ENCODE measurements at regions not wholly inside any gene's neighbourhood (a gene's known extent, or its start where the extent isn't known, plus 50 kb on each side); places are given as distances from the start of the nearest gene placed in this dataset.

DNA sequence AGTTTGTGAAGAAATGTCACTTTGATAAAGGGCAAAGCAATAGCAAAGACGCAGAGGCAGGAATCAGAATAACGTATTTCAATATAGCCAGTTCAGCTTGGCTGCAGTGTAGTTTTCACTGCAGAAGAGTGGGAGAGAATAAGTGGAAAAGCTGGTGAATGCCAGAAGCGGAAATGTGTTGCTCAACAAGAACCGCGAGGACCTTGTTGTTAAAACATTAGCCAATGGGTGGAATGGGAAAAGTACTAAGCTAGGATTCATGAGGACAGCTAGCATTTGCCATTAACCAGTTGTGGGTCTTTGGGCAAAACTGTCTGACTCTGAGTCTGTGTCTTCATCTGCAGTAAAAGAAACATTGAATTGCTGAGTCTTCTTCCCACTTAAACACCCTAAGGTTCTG is 292.9 kb upstream of the GRIP1 start:
- intact Hi-C loops (cut with micrococcal nuclease; ENCODE audit: unreplicated experiment), result no loop called here
- H3K9me3 ChIP-seq (ENCODE audit: low read length), result no peaks in the 10 kb centered on the region
- no peak for DNase-seq (ENCODE audit: low spot score)
- no peak overlapping the region for H2AFZ ChIP-seq (ENCODE audit: low read length)
- TF ChIP-seq EZH2phosphoT487 (IDR thresholded peaks at IDR 0.05; ENCODE audit: borderline replicate concordance, low read depth, low read length), result no peak
- TF ChIP-seq, protein P1, sequence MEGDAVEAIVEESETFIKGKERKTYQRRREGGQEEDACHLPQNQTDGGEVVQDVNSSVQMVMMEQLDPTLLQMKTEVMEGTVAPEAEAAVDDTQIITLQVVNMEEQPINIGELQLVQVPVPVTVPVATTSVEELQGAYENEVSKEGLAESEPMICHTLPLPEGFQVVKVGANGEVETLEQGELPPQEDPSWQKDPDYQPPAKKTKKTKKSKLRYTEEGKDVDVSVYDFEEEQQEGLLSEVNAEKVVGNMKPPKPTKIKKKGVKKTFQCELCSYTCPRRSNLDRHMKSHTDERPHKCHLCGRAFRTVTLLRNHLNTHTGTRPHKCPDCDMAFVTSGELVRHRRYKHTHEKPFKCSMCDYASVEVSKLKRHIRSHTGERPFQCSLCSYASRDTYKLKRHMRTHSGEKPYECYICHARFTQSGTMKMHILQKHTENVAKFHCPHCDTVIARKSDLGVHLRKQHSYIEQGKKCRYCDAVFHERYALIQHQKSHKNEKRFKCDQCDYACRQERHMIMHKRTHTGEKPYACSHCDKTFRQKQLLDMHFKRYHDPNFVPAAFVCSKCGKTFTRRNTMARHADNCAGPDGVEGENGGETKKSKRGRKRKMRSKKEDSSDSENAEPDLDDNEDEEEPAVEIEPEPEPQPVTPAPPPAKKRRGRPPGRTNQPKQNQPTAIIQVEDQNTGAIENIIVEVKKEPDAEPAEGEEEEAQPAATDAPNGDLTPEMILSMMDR (conservative IDR thresholded peaks at IDR 0.05; ENCODE audit: low read length), result no peak
- H3K4me3 ChIP-seq (ENCODE audit: low read depth, low read length, poor library complexity, severe bottlenecking), result no peak overlapping the region
- no peak overlapping the region for H3K27ac ChIP-seq (ENCODE audit: low read depth, low read length, poor library complexity, severe bottlenecking)
- no peaks in the 10 kb centered on the region for H3K79me2 ChIP-seq (ENCODE audit: insufficient read depth, low read depth, low read length)
- H4K20me1 ChIP-seq (ENCODE audit: insufficient read depth, low read length), result no peaks in the 10 kb centered on the region
- CTCF ChIA-PET (ENCODE audit: unreplicated experiment), result no interaction called here
- no peaks in the 10 kb centered on the region for H3K36me3 ChIP-seq (ENCODE audit: insufficient read depth, low read length)
- H3K4me2 ChIP-seq (ENCODE audit: low read length), result no peak overlapping the region
- no peaks in the 10 kb centered on the region for H3K9me2 ChIP-seq (ENCODE audit: insufficient read depth, low read length)
- BruUV-seq (replicated peaks), result no TSS peak
- no peaks in the 10 kb centered on the region for H3K4me1 ChIP-seq (ENCODE audit: insufficient read depth, low read length, poor library complexity, severe bottlenecking)
- POLR2A ChIA-PET, result interaction anchor here (0.6 kb wide), 1 partner anchor 62 kb away, joined by 4 read pairs; no protein-coding TSS in a partner anchor

DNA sequence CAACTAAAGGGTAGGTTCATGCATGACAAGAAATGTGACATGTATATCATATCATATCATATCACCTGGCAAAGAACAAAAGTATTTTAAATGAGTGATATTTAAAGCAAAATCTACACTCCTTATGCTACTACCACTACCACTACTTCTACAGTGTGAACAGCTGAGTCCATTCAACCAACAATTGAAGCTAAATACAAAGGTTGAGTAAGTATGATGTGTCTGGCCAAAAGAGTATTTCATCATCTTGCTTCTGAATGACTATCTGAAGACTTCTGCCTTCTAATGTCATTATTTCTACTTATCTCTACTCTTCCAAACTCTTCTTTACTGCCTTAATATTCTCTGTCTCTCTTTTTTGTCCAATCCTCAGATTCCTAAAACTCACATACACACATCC is 292.6 kb upstream of the CAND1 start:
- TF ChIP-seq EZH2phosphoT487 (IDR thresholded peaks at IDR 0.05; ENCODE audit: borderline replicate concordance, low read depth, low read length), result no peak
- TF ChIP-seq, protein P1 (conservative IDR thresholded peaks at IDR 0.05; ENCODE audit: low read length), result no peak

DNA sequence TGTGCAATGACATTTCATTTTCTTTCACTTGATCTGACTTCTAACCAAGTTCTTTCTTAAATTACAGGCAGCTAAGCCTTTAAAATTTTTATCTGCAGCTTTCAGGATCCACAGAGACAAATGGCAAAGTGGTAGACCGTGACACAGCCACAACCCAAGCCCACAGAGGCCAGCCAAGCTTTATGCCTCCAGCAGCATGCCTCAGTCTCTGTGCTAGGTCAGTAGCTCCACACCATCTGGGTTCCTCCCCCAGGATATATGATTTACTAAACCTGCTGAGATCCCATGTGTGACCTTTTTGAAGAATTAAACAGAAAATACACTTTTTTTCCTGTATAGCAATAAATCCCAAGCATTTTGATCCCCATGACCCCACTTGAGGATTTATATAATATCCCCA is 290.4 kb upstream of the CAND1 start:
- Histone ChIP-seq H3K4me2 (ENCODE audit: low read length) (no peak overlapping the region), H3K4me1 (ENCODE audit: insufficient read depth, low read length, poor library complexity, severe bottlenecking) (no peaks in the 10 kb centered on the region), H3K36me3 (ENCODE audit: insufficient read depth, low read length) (no peaks in the 10 kb centered on the region), H3K9me3 (ENCODE audit: low read length) (no peaks in the 10 kb centered on the region), H3K79me2 (ENCODE audit: insufficient read depth, low read depth, low read length) (no peaks in the 10 kb centered on the region), H2AFZ (ENCODE audit: low read length) (no peak overlapping the region), H3K27ac (ENCODE audit: low read depth, low read length, poor library complexity, severe bottlenecking) (no peak overlapping the region), H3K9me2 (ENCODE audit: insufficient read depth, low read length) (no peaks in the 10 kb centered on the region), H4K20me1 (ENCODE audit: insufficient read depth, low read length) (no peaks in the 10 kb centered on the region), H3K4me3 (ENCODE audit: low read depth, low read length, poor library complexity, severe bottlenecking) (no peak overlapping the region)
- no peak for TF ChIP-seq EZH2phosphoT487 (IDR thresholded peaks at IDR 0.05; ENCODE audit: borderline replicate concordance, low read depth, low read length)
- TF ChIP-seq, protein P1 (conservative IDR thresholded peaks at IDR 0.05; ENCODE audit: low read length), result no peak
- CTCF ChIA-PET (ENCODE audit: unreplicated experiment), result no interaction called here
- BruUV-seq (replicated peaks), result no TSS peak
- DNase-seq (ENCODE audit: low spot score), result no peak
- intact Hi-C loops (cut with micrococcal nuclease; ENCODE audit: unreplicated experiment), result no loop called here
- POLR2A ChIA-PET, result interaction anchor here (1.1 kb wide), 1 partner anchor 121 kb away, joined by 4 read pairs; no protein-coding TSS in a partner anchor

More for the DNA sequence above, 292.6 kb upstream of the CAND1 start:
- no TSS peak for BruUV-seq (replicated peaks)
- CTCF ChIA-PET (ENCODE audit: unreplicated experiment), result no interaction called here
- H3K27ac ChIP-seq (ENCODE audit: low read depth, low read length, poor library complexity, severe bottlenecking), result no peak overlapping the region
- POLR2A ChIA-PET, result no interaction called here
- H3K9me3 ChIP-seq (ENCODE audit: low read length), result no peaks in the 10 kb centered on the region
- no peaks in the 10 kb centered on the region for H3K79me2 ChIP-seq (ENCODE audit: insufficient read depth, low read depth, low read length)
- intact Hi-C loops (cut with micrococcal nuclease; ENCODE audit: unreplicated experiment), result no loop called here
- H3K36me3 ChIP-seq (ENCODE audit: insufficient read depth, low read length), result no peaks in the 10 kb centered on the region
- DNase-seq (ENCODE audit: low spot score), result no peak
- no peak overlapping the region for H2AFZ ChIP-seq (ENCODE audit: low read length)
- H4K20me1 ChIP-seq (ENCODE audit: insufficient read depth, low read length), result no peaks in the 10 kb centered on the region
- no peaks in the 10 kb centered on the region for H3K9me2 ChIP-seq (ENCODE audit: insufficient read depth, low read length)
- no peak overlapping the region for H3K4me2 ChIP-seq (ENCODE audit: low read length)
- no peaks in the 10 kb centered on the region for H3K4me1 ChIP-seq (ENCODE audit: insufficient read depth, low read length, poor library complexity, severe bottlenecking)
- no peak overlapping the region for H3K4me3 ChIP-seq (ENCODE audit: low read depth, low read length, poor library complexity, severe bottlenecking)
